ENCODE measurements at regions not wholly inside any gene's neighbourhood (a gene's known extent, or its start where the extent isn't known, plus 50 kb on each side); places are given as distances from the start of the nearest gene placed in this dataset.

GRCh38 chr6:25194172-25194678 lies 84.9 kb upstream of the CARMIL1 start (continued):
- TF ChIP-seq ZBTB40 (IDR thresholded peaks at IDR 0.05) (no peak), ZBTB40 (CRISPR knock-in tag; IDR thresholded peaks at IDR 0.05) (no peak), MATR3 (CRISPR knock-in tag; IDR thresholded peaks at IDR 0.05) (no peak), XRCC5 (optimal IDR thresholded peaks at IDR 0.05; ENCODE audit: low read length) (no peak), ZNF383 (CRISPR knock-in tag; IDR thresholded peaks at IDR 0.05; ENCODE audit: borderline replicate concordance) (no peak), IKZF5 (CRISPR knock-in tag; IDR thresholded peaks at IDR 0.05) (no peak), ZNF781 (CRISPR knock-in tag; IDR thresholded peaks at IDR 0.05; ENCODE audit: borderline replicate concordance, not compliant biosample characterization) (no peak), MBNL3 (CRISPR knock-in tag; conservative IDR thresholded peaks at IDR 0.05) (no peak)
